ENCODE measurements at regions not wholly inside any gene's neighbourhood (a gene's known extent, or its start where the extent isn't known, plus 50 kb on each side); places are given as distances from the start of the nearest gene placed in this dataset.

GRCh38 chr2:125711075-125711474 is 944.9 kb upstream of the GYPC start:
- TF ChIP-seq CTCF (CRISPR knock-in tag; IDR thresholded peaks at IDR 0.05) (no peak), NFE2L1 (CRISPR knock-in tag; IDR thresholded peaks at IDR 0.05; ENCODE audit: borderline replicate concordance) (no peak), FOSL1 (CRISPR knock-in tag; IDR thresholded peaks at IDR 0.05; ENCODE audit: borderline replicate concordance) (no peak), TIGD3 (CRISPR knock-in tag; IDR thresholded peaks at IDR 0.05; ENCODE audit: borderline replicate concordance) (no peak), AHDC1 (CRISPR knock-in tag; IDR thresholded peaks at IDR 0.05; ENCODE audit: borderline replicate concordance) (no peak), SMC3 (IDR thresholded peaks at IDR 0.05; ENCODE audit: low read length) (no peak), REST (IDR thresholded peaks at IDR 0.05; ENCODE audit: borderline replicate concordance in 1 of 2, low read depth in 1 of 2, low read length in 2 of 2) (no peak), E2F5 (CRISPR knock-in tag; conservative IDR thresholded peaks at IDR 0.05) (no peak), POLR2A (IDR thresholded peaks at IDR 0.05; ENCODE audit: insufficient read depth in 1 of 2, low read depth in 2 of 2, low read length in 2 of 2) (no peak), IKZF1 (IDR thresholded peaks at IDR 0.05) (no peak)

All from HepG2 (cell line).